Tibial artery (tissue), 4 donors: ENCODE measurements at regions not wholly inside any gene's neighbourhood (a gene's known extent, or its start where the extent isn't known, plus 50 kb on each side); places are given as distances from the start of the nearest gene placed in this dataset.

Experiments
- DNase-seq, 2 donors: peaks; one replicate each; pipeline ENCODE4 v3.0.0-alpha.2; 2019
- H3K27ac ChIP-seq, 2 donors: fragments of 200-600 bp; sonication (generic) in 1 of 2; 1 replicate in 1 of 2; 2 replicates in 1 of 2; pipeline ENCODE4 v1.5.1; 2018 to 2019; ENCODE audit warnings: mild to moderate bottlenecking in 1 of 2
- H3K27me3 ChIP-seq, 2 donors: fragments of 200-600 bp; sonication (generic) in 1 of 2; one replicate each; pipeline versions ENCODE4 v1.5.1 to v1.6.0; 2016 to 2019
- H3K36me3 ChIP-seq, 3 donors: fragments of 200-600 bp; sonication (generic) in 2 of 3; one replicate each; pipeline ENCODE4 v1.5.1; 2016 to 2019; ENCODE audit warnings: mild to moderate bottlenecking in 2 of 3
- H3K4me1 ChIP-seq, 4 donors: fragments of 200-600 bp; sonication (generic) in 2 of 4; 1 replicate in 3 of 4; 2 replicates in 1 of 4; pipeline ENCODE4 v1.5.1; 2016 to 2019
- H3K4me3 ChIP-seq, 2 donors: fragments of 200-600 bp; sonication (generic) in 1 of 2; 1 replicate in 1 of 2; 2 replicates in 1 of 2; pipeline ENCODE4 v1.5.1; 2018 to 2019; ENCODE audit warnings: mild to moderate bottlenecking in 2 of 2
- H3K9me3 ChIP-seq, 3 donors: fragments of 200-600 bp; sonication (generic) in 1 of 3; one replicate each; pipeline ENCODE4 v1.5.1; 2016 to 2019
- intact Hi-C: fragments of 100-400 bp; cut with DNase I; formaldehyde crosslinking; loops from one replicate; pipeline ENCODE4 v1.15.0; 2023; ENCODE audit warnings: low total_unique reads
- TF ChIP-seq, protein P1 (sequence below), 2 experiments: fragments of 200-600 bp in 1 of 2; fragments of 450-650 bp in 1 of 2; IDR thresholded peaks; one replicate each; pipeline ENCODE4 v1.5.1; 2017 to 2019; ENCODE audit warnings: antibody characterized with exemption in 2 of 2, mild to moderate bottlenecking in 1 of 2, moderate library complexity in 1 of 2

DNA sequence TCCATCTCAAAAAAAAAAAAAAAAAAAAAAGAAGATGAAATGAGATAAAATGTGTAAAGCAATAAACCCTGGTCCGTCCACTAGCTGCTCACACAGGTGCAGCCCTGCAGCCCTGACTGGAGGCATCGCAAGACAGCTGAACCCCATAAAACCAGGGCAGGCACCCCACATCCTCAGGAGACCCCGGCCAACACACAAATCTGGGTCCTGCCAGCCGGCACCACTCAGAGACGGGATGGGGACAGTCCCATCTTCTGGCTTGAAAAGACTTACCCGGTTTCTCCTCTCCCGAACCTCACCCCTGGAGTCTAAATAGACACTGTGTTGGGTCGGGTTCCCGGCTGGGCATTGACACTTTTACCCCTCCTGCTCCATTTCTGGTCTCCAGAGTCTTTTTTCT is 52.7 kb upstream of the TNRC6C start:
- Histone ChIP-seq H3K4me1 (peaks cover 0 to 14% (median 10%) of the 10 kb centered on the region in 4 donors), H3K4me3 (no peak overlapping the region), H3K27me3 (no peaks in the 10 kb centered on the region), H3K36me3 (no peaks in the 10 kb centered on the region), H3K9me3 (no peaks in the 10 kb centered on the region), H3K27ac (no peak overlapping the region)
- no peak for DNase-seq
- intact Hi-C loops: no loop called here
- TF ChIP-seq, protein P1, sequence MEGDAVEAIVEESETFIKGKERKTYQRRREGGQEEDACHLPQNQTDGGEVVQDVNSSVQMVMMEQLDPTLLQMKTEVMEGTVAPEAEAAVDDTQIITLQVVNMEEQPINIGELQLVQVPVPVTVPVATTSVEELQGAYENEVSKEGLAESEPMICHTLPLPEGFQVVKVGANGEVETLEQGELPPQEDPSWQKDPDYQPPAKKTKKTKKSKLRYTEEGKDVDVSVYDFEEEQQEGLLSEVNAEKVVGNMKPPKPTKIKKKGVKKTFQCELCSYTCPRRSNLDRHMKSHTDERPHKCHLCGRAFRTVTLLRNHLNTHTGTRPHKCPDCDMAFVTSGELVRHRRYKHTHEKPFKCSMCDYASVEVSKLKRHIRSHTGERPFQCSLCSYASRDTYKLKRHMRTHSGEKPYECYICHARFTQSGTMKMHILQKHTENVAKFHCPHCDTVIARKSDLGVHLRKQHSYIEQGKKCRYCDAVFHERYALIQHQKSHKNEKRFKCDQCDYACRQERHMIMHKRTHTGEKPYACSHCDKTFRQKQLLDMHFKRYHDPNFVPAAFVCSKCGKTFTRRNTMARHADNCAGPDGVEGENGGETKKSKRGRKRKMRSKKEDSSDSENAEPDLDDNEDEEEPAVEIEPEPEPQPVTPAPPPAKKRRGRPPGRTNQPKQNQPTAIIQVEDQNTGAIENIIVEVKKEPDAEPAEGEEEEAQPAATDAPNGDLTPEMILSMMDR (IDR thresholded peaks at IDR 0.05): no peak

DNA sequence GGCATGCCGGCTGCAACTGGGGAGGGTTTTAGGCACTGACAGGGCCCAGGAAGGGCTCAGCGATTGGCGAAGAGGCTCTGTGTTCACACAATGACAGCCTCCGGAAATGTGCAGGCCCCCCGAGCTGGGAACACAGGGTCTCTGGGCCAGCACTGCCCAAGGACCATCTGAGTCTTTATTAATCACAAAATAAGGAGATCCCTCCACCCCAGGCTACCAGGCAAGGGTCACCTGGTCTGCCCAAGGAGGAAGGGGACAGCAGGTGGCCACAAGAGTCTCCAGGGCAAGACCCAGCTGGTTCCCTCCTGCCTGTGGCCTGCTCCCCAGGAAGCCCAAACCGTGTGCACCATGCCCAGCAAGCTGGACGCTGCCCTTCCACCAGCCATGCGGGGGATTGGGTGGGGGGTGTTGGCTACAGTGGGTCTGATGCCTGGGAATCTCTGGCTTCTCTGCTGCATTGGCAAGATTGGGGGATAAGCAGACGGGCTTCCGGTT is 52.1 kb upstream of the TNRC6C start:
- H3K27me3 ChIP-seq: no peaks in the 10 kb centered on the region
- intact Hi-C loops: no loop called here
- H3K4me1 ChIP-seq: peaks cover 0 to 14% (median 10%) of the 10 kb centered on the region in 4 donors
- no peak overlapping the region for H3K27ac ChIP-seq
- H3K4me3 ChIP-seq: no peak overlapping the region
- DNase-seq: peak in 1 of 2 donors; percentile 52
- no peaks in the 10 kb centered on the region for H3K9me3 ChIP-seq
- TF ChIP-seq, protein P1 (IDR thresholded peaks at IDR 0.05): no peak
- no peaks in the 10 kb centered on the region for H3K36me3 ChIP-seq

DNA sequence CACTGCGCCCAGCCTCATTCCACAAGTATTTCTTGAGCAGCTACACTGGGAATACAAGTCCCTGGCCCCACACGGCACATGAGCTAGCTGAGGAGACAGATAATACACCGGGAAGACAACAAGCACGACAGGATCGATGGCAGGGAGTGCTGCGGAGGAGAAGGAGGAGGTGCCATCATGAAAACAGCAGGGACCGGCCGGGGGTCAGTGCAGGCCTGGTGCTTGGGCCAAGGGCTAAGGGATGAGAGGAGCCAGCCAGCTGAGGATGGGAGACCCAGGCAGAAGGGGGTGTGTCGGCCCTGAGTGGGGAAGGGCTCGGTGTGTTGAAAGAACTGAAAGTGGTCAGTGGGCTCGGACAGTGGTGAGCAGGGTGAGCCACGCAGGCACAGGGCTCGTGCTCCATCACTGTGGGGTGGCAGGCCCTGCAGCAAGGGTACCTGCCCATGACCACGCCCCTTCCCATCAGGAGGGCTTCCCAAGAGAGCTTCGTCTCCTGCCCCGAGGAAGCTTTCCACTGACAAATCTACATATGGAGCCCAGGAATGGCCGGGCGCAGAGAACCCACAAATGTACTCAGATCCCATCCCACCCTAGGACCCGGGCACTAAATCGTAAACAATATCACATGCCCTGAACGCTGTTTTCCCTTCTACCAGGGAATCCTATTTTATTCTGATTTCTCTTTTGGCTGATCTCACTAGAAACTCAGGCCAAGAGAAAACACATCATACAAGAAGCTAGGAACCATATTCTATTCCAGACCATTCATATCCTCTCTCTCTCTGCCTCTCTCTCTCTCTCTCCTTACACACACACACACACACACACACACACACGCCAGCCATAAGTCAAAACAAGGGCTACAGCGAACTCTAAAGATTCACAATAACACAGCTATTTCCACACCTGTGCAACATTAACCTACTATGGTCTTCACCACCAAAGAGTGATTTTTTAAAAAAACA is 50.7 kb upstream of the TNRC6C start:
- Histone ChIP-seq H3K4me3 (no peak overlapping the region), H3K36me3 (no peaks in the 10 kb centered on the region), H3K4me1 (peaks cover 0 to 14% (median 10%) of the 10 kb centered on the region in 4 donors), H3K9me3 (no peaks in the 10 kb centered on the region), H3K27ac (no peak overlapping the region), H3K27me3 (no peaks in the 10 kb centered on the region)
- TF ChIP-seq, protein P1 (IDR thresholded peaks at IDR 0.05): no peak
- DNase-seq: no peak
- intact Hi-C loops: no loop called here

DNA sequence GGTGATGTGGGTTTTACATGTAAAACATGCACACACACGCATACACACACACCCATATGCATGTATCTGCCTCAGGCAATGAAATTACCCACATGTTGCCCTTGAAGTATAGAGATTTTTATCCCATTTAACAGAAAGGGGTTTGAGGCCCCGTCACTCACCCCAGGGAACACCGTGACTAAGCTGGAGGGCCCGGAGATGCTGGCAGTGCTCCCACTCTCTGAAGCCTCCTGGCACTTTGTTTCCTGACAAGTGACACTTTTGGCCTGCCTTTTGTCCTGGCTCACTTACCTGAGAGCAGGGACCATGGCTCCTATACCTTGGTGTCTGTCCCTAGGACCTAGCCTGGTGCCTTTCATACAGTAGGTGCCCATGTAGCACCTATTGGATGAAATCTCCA is 50.0 kb upstream of the TNRC6C start:
- Histone ChIP-seq H3K27me3 (peaks cover 0 to 4% of the 10 kb centered on the region in 2 donors), H3K4me1 (peaks cover 0 to 14% (median 10%) of the 10 kb centered on the region in 4 donors), H3K36me3 (no peaks in the 10 kb centered on the region), H3K4me3 (no peak overlapping the region), H3K9me3 (no peaks in the 10 kb centered on the region), H3K27ac (no peak overlapping the region)
- intact Hi-C loops: no loop called here
- TF ChIP-seq, protein P1 (IDR thresholded peaks at IDR 0.05): no peak
- no peak for DNase-seq
